ENCODE measurements at regions not wholly inside any gene's neighbourhood (a gene's known extent, or its start where the extent isn't known, plus 50 kb on each side); places are given as distances from the start of the nearest gene placed in this dataset.

DNA sequence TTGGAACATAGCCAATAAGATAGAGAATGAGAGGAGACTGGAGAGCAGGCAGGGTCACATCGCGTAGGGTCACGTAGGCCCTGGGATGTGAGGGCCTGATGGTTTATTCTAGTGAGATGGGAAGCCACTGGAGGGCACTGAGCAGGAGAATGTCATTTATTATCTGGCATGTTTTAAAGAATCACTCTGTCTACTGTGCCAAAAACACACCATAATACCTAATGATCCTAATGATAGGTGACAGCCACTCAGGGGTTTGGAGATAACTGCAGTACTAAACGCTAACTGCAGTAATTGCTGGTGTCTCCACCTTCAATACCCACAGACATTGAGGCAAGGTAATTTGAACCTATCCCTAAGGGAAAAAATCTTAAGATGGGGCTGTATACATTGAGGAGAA is 185.4 kb downstream of the TTLL7 start:
- H3K4me3 Mint-ChIP-seq: no peak overlapping the region
- no peaks in the 10 kb centered on the region for H3K27me3 Mint-ChIP-seq (ENCODE audit: low read depth)
- H3K4me1 Mint-ChIP-seq (ENCODE audit: low read depth): no peaks in the 10 kb centered on the region
- no peaks in the 10 kb centered on the region for H3K36me3 Mint-ChIP-seq (ENCODE audit: low read depth)
- no peak overlapping the region for H3K27ac Mint-ChIP-seq
- H3K9me3 Mint-ChIP-seq: no peaks in the 10 kb centered on the region

DNA sequence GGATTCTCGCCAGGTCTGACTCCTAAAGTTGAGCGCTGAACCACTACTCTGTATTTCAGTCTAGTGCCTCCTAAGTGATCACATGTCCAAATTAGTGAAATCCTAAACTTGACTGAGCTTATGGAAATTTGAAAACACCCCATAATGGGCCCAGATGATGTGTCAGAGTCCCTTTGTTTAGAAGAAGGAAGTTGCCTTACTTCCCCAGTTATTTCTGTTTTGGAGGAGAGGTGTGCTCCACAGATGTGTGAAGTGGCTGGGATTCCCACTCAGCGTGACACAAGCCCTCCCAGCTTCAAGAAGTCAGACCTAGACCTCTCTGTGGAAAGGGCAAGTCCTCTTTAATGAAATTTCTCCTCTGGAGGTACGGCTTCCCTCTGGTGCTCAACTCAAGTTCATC is 188.8 kb downstream of the TTLL7 start:
- no peak overlapping the region for H3K27ac Mint-ChIP-seq
- no peaks in the 10 kb centered on the region for H3K27me3 Mint-ChIP-seq (ENCODE audit: low read depth)
- no peaks in the 10 kb centered on the region for H3K36me3 Mint-ChIP-seq (ENCODE audit: low read depth)
- H3K9me3 Mint-ChIP-seq: no peaks in the 10 kb centered on the region
- H3K4me1 Mint-ChIP-seq (ENCODE audit: low read depth): no peaks in the 10 kb centered on the region
- H3K4me3 Mint-ChIP-seq: no peak overlapping the region

DNA sequence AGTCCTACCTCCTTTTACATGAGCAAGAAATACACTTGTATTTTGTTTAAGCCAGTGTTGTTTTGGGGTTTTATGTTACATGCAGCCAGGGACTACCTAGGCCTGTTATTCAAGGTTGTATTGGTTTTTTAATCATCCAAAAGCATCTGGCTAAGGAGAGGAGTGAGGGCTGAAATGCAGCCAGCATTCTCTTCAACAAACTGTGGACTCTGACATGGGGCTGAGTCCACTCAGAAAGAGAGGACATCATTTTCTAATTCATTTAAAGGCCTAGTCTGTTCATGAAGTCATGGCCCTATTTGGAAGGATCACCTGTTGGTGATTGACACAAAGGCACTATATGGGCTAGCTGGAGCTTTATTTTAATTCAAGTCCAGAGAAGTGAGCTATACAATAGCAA is 190.4 kb downstream of the TTLL7 start:
- Mint-ChIP-seq H3K36me3 (ENCODE audit: low read depth) (no peaks in the 10 kb centered on the region), H3K27ac (no peak overlapping the region), H3K4me3 (no peak overlapping the region), H3K9me3 (no peaks in the 10 kb centered on the region), H3K27me3 (ENCODE audit: low read depth) (no peaks in the 10 kb centered on the region), H3K4me1 (ENCODE audit: low read depth) (no peaks in the 10 kb centered on the region)

DNA sequence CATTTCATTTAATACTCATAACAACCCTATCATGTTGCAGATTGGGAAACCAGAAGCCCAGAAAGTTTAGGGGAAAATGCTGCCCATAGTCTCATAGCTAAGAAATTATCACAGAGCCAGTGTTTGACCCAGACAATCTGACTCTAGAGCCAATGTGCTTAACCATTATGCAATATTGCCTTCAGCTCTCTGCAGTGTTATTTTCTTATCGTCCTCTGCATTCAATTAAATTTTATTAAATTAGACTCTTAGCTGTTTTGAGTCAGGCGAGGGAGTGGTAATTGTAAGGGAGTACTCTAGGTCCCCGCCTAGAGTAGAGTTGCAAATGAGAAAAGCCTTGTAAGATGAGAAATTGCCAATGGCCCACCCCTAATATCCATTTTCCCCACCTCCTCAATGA is 191.1 kb downstream of the TTLL7 start:
- Mint-ChIP-seq H3K4me3 (no peak overlapping the region), H3K36me3 (ENCODE audit: low read depth) (no peaks in the 10 kb centered on the region)

DNA sequence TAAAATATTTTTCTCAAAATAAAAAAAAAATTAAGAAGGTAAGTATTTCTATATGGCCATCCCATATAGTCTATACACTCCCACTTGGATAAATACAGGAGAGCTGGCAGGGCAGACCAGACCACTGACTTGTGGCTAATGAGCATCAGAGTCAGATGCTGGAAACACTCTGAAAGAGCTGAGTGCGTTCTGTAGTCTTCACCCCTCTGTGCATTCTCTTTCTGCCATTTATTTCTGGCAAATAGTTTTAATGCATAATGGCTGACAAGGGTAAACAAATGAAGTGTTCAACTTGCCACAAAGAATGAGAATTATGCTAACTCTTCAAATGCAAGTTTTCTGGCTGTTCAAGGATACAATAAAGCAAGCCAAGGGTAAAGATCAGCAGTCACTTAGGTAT is 191.7 kb downstream of the TTLL7 start:
- Mint-ChIP-seq H3K4me1 (ENCODE audit: low read depth) (no peaks in the 10 kb centered on the region), H3K27ac (no peak overlapping the region), H3K27me3 (ENCODE audit: low read depth) (no peaks in the 10 kb centered on the region), H3K36me3 (ENCODE audit: low read depth) (no peaks in the 10 kb centered on the region), H3K9me3 (no peaks in the 10 kb centered on the region), H3K4me3 (no peak overlapping the region)

More for the DNA sequence above, 191.1 kb downstream of the TTLL7 start:
- Mint-ChIP-seq H3K27ac (no peak overlapping the region), H3K27me3 (ENCODE audit: low read depth) (no peaks in the 10 kb centered on the region), H3K9me3 (no peaks in the 10 kb centered on the region), H3K4me1 (ENCODE audit: low read depth) (no peaks in the 10 kb centered on the region)

DNA sequence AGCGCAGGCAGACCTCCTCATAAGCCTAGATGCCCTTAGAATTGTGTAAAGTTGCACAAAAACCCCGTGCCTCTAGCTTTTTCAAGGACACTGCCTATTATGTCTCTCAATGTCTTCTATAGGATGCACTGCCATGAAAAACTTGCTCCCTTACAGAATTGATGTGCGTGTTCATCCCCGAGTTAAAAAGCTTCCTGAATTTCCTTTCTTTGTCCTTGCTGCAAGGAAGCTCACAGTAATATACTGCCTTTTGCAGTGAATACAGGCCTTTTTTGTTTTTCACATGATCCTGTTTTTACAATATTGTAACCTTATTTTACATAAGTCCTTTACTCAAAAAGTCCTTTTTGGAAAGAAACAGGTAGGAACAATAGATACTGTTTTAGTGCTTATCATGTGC is 193.0 kb downstream of the TTLL7 start:
- no peaks in the 10 kb centered on the region for H3K9me3 Mint-ChIP-seq
- no peak overlapping the region for H3K4me3 Mint-ChIP-seq
- H3K27ac Mint-ChIP-seq: no peak overlapping the region
- H3K4me1 Mint-ChIP-seq (ENCODE audit: low read depth): no peaks in the 10 kb centered on the region
- H3K36me3 Mint-ChIP-seq (ENCODE audit: low read depth): no peaks in the 10 kb centered on the region
- H3K27me3 Mint-ChIP-seq (ENCODE audit: low read depth): no peaks in the 10 kb centered on the region

DNA sequence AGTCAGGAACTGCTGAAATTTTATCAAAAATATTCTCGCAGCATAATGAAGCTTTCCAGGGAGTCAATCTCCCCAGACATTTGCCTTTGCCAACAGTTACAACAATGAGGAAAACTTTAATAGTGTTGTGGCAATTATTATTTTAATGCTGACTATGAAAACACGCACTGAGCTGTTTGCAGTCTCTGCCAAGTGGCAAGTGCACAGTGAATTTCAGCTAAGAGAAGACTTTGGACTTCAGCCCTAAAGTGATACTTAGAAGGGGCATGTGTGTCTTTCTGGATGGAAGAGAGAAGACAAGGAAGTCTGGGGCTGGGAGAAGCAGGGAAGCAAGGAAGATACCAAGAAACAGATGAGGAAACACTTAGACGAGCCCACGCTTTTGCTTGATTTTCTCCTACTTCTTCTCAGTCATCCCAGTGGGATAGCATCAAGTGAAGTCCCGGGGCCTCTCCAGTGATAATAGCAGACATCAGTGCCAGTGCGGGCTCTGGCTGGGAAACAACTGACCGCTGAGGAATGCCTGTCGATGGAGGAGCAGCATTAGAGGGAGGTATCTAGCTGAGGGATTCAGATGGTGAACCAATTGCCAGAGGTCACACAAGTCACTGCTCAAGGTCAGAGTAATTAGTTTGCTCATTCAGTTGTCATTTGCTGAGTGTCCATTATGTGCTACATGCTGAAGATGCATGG is 196.3 kb downstream of the TTLL7 start:
- H3K36me3 Mint-ChIP-seq (ENCODE audit: low read depth): no peaks in the 10 kb centered on the region
- no peaks in the 10 kb centered on the region for H3K9me3 Mint-ChIP-seq
- no peaks in the 10 kb centered on the region for H3K27me3 Mint-ChIP-seq (ENCODE audit: low read depth)
- no peaks in the 10 kb centered on the region for H3K4me1 Mint-ChIP-seq (ENCODE audit: low read depth)
- H3K27ac Mint-ChIP-seq: no peak overlapping the region
- no peak overlapping the region for H3K4me3 Mint-ChIP-seq

DNA sequence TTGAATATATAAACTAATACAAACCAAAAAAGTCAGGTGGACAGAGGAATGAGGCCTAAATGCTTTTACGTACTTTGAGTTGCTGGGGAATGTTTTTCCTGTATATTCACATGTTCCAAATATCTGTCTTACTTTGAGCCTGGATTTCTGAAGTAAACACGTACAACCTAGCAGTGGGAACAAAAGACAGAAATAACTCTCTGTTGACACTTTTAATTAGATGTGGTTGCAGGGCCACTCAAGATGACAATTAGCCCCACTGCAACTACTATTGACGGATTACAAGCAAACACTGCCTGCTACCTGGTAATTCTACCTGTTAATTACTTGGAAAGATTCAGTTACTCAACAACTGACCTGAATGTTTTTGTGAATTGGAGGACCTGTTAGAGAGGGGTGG is 196.9 kb downstream of the TTLL7 start:
- Mint-ChIP-seq H3K36me3 (ENCODE audit: low read depth) (no peaks in the 10 kb centered on the region), H3K27ac (no peak overlapping the region), H3K9me3 (no peaks in the 10 kb centered on the region), H3K4me3 (no peak overlapping the region), H3K4me1 (ENCODE audit: low read depth) (no peaks in the 10 kb centered on the region), H3K27me3 (ENCODE audit: low read depth) (no peaks in the 10 kb centered on the region)

DNA sequence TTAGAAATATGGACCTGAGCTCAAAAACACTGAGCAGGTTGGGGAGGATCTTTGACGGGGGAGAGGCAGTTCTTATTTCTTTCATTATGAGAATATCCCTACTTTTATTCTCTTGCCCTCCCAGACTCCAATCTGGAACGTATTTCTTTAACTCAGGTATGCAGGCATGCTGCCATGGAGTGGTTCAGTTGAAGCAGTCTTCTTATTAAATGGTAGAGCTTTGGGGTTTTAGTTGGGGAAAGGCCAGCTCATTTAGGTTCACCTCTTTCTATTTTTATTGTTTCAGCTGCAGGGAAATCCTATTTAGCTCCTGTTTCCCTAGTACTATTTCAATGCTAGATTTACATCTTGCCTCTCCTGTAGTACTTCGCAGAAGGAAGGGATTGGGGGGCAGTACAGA is 198.9 kb downstream of the TTLL7 start:
- H3K36me3 Mint-ChIP-seq (ENCODE audit: low read depth): no peaks in the 10 kb centered on the region
- H3K27me3 Mint-ChIP-seq (ENCODE audit: low read depth): no peaks in the 10 kb centered on the region
- no peaks in the 10 kb centered on the region for H3K4me1 Mint-ChIP-seq (ENCODE audit: low read depth)
- no peak overlapping the region for H3K27ac Mint-ChIP-seq
- no peak overlapping the region for H3K4me3 Mint-ChIP-seq
- H3K9me3 Mint-ChIP-seq: no peaks in the 10 kb centered on the region

DNA sequence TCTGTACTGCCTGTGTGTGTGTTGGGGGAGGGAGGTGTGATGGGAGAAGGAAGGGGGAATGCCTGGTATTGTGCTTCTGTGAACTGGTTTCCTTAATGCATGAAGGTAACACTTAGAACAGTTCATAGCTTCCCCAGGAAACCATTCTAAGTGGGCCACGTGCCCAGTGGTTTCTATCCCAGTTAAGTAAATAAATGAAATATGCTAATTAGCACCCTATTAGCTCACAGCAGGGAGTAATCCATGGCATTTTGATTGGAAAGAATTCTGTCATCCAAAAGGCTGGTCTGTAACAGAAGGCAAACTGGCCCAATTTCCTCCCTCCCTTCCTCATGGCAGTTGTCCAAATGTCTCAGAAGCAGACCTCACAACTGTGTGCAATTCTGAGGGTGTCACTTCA is 199.3 kb downstream of the TTLL7 start:
- Mint-ChIP-seq H3K9me3 (no peaks in the 10 kb centered on the region), H3K4me3 (no peak overlapping the region), H3K27me3 (ENCODE audit: low read depth) (no peaks in the 10 kb centered on the region), H3K27ac (no peak overlapping the region), H3K4me1 (ENCODE audit: low read depth) (no peaks in the 10 kb centered on the region), H3K36me3 (ENCODE audit: low read depth) (no peaks in the 10 kb centered on the region)

DNA sequence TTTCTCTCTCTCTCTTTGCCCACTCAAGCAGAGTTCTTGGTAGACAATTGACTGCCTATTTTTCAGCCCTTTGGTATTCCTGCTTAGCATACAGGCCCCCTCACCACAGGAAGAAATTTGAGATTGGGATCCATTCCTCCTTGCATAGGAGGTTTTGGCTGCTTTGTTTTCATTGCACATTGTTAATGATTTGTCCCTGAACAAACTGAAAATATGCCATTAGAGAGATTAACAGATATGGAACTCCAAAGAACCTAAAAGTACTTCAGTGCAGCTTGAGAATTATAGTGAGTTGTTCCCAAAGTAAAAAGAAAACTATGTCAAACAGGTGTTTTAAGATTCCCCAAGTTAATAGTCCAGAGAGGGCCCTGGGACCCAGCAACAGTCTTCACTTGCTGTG is 200.0 kb downstream of the TTLL7 start:
- no peaks in the 10 kb centered on the region for H3K27me3 Mint-ChIP-seq (ENCODE audit: low read depth)

DNA sequence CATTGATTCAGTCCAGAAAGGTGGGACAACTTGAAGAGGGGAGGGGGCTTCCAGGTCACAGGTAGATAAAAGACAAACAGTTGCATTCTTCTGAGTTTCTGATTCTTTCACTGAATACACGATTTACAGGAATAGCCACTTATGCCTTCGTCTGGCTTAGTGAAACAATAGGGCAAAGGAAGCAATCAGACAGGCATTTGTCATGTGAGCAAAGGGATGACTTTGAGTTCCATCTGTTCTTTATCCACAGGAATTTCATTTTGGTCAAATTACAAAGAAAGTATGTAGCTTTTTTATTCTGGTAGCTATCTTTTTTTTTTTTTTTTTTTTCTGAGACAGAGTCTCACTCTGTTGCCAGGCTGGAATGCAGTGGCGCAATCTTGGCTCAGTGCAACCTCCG is 202.5 kb downstream of the TTLL7 start:
- Mint-ChIP-seq H3K9me3 (no peaks in the 10 kb centered on the region), H3K4me3 (no peak overlapping the region), H3K27me3 (ENCODE audit: low read depth) (no peaks in the 10 kb centered on the region), H3K27ac (no peak overlapping the region), H3K36me3 (ENCODE audit: low read depth) (no peaks in the 10 kb centered on the region), H3K4me1 (ENCODE audit: low read depth) (no peaks in the 10 kb centered on the region)

More for the DNA sequence above, 200.0 kb downstream of the TTLL7 start:
- Mint-ChIP-seq H3K36me3 (ENCODE audit: low read depth) (no peaks in the 10 kb centered on the region), H3K4me1 (ENCODE audit: low read depth) (no peaks in the 10 kb centered on the region), H3K9me3 (no peaks in the 10 kb centered on the region), H3K4me3 (no peak overlapping the region), H3K27ac (no peak overlapping the region)

DNA sequence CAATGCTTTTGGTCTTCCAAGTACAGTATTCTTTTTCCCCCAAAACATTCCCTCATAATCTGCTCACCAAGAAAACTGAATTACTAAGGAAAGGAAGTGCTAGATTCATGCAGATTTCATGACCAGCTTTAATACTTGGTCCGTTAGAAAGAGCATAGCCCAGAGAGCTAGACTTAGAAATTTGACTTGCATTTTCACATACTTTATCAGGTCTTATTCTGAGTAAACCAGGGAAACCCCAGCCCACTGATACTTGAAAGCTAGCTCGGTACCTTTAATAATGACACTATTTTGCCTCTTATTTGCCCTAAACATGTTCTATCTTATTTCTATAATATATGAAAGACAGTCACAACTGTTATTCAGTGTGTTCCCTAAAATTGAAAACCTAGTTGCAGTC is 204.5 kb downstream of the TTLL7 start:
- no peaks in the 10 kb centered on the region for H3K27me3 Mint-ChIP-seq (ENCODE audit: low read depth)
- H3K9me3 Mint-ChIP-seq: no peaks in the 10 kb centered on the region
- H3K4me1 Mint-ChIP-seq (ENCODE audit: low read depth): no peaks in the 10 kb centered on the region
- H3K4me3 Mint-ChIP-seq: no peak overlapping the region
- H3K36me3 Mint-ChIP-seq (ENCODE audit: low read depth): no peaks in the 10 kb centered on the region
- H3K27ac Mint-ChIP-seq: no peak overlapping the region

DNA sequence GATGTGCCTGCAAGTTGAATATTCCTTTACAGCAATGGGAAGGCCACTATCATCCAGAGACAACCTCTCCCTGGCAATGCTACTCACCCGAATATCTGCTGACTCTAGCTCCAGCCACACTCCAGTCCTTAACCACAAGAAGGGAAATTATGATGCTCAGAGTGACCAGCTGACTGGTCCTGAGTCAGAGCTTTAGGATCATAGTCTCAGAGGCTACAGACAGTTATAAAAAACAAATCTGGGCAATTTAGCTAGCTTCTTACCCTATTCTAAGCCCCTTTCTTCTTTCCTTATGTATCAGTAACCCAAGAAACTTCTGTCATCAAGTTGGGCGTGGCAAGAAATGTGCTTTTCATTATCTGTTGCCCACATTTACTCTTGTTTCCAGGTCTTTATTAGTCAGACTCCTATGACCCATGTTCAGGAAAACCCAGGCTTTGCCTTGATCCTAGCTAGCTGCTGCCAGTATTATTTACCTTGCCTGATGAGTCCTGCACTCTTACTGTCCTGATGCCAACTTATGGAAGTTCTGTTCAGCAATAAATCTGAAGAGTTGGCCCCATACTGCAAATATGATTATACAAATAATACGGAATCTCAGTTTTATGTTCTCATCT is 207.0 kb downstream of the TTLL7 start:
- H3K9me3 Mint-ChIP-seq: no peaks in the 10 kb centered on the region
- H3K4me3 Mint-ChIP-seq: no peak overlapping the region
- no peak overlapping the region for H3K27ac Mint-ChIP-seq
- H3K4me1 Mint-ChIP-seq (ENCODE audit: low read depth): no peaks in the 10 kb centered on the region
- no peaks in the 10 kb centered on the region for H3K36me3 Mint-ChIP-seq (ENCODE audit: low read depth)
- no peaks in the 10 kb centered on the region for H3K27me3 Mint-ChIP-seq (ENCODE audit: low read depth)

DNA sequence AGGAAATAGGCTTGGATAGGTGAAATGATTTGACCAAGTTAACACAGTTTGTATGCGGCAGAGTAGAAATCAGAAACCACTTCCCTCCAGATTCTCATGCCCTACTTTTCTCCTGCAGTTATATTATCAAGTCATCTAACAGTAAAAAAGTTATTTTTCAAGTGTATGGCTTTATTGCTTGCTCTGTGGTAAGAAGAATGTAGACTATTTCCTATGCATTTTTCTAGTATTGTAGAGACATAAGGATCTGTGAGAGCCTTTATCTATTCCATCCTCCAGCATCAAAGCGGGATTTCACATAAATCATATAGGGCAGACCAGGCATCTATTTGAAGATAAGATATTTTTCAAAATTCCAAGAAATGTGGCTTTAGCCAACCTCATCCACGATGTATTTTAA is 208.5 kb downstream of the TTLL7 start:
- H3K27ac Mint-ChIP-seq: no peak overlapping the region
- no peaks in the 10 kb centered on the region for H3K36me3 Mint-ChIP-seq (ENCODE audit: low read depth)
- no peaks in the 10 kb centered on the region for H3K4me1 Mint-ChIP-seq (ENCODE audit: low read depth)
- H3K4me3 Mint-ChIP-seq: no peak overlapping the region
- H3K27me3 Mint-ChIP-seq (ENCODE audit: low read depth): no peaks in the 10 kb centered on the region
- no peaks in the 10 kb centered on the region for H3K9me3 Mint-ChIP-seq

Measured in T-helper 1 cell treated with Interleukin-12 subunit alpha and Interleukin-12 subunit beta and Interleukin-4 antibody, amounts not matched to agents 30 μg/mL and 1 μg/mL, for 36 hours (primary cell).